K562 (cell line): ENCODE measurements at regions not wholly inside any gene's neighbourhood (a gene's known extent, or its start where the extent isn't known, plus 50 kb on each side); places are given as distances from the start of the nearest gene placed in this dataset.

ENCODE experiments used
- ATAC-seq: fragments of 200-7000 bp; cut with Tn5 transposase; 3 replicates; pipeline ENCODE4 v1.9.1; 2020; ENCODE audit warnings: moderate library complexity
- BruUV-seq: library from RNA; stranded (reverse); fragments of 400-500 nt; replicated peaks from 2 replicates; lab custom pipeline; 2021; lab: Mats Ljungman, UMichigan
- CTCF ChIA-PET: fragments of 300-600 bp; formaldehyde crosslinking; extraction: SDS; loops from one replicate; lab custom pipeline; 2021; ENCODE audit warnings: low intra/inter-chr PET ratio; lab: Yijun Ruan, JAX
- POLR2A ChIA-PET: fragments of 300-600, 350-650 bp; sonication (Branson Sonifier 250); formaldehyde crosslinking; extraction: SDS; loops from one replicate; lab custom pipeline; 2021; ENCODE audit warnings: antibody characterized with exemption, inconsistent platforms; lab: Yijun Ruan, JAX
- DNase-seq, 4 experiments: peaks; one replicate each; pipeline versions ENCODE4 v3.0.0 to v3.0.0-alpha.2; 2011 to 2018; ENCODE audit warnings: low spot score in 3 of 4, mixed read lengths in 3 of 4; ENCODE audit errors: extremely low read depth in 1 of 4
- FAIRE-seq: peaks from 2 replicates; lab custom pipeline; 2011; peaks lifted over from hg19 to GRCh38; lab: Jason Lieb, UNC
- H2AFZ ChIP-seq: 2 replicates; pipeline ENCODE4 v1.6.0; 2011; ENCODE audit warnings: low read depth, low read length, control low read depth, inconsistent platforms
- H3K27ac ChIP-seq: fragments of 200-600 bp; 3 replicates; pipeline ENCODE4 v1.8.0; 2011; ENCODE audit warnings: low read depth, mild to moderate bottlenecking, control low read depth, inconsistent platforms, low read length, moderate library complexity, mixed read lengths; ENCODE audit errors: extremely low read depth
- H3K27me3 ChIP-seq, 2 experiments: fragments of 300-600 bp in 1 of 2; 2 replicates in 1 of 2; 3 replicates in 1 of 2; pipeline versions ENCODE4 v1.6.0 to v1.8.0; 2011; ENCODE audit warnings: inconsistent platforms in 2 of 2, low read length in 2 of 2, mild to moderate bottlenecking in 1 of 2, mixed read lengths in 1 of 2, moderate library complexity in 1 of 2; ENCODE audit not compliant: control insufficient read depth in 2 of 2, insufficient read depth in 2 of 2
- H3K36me3 ChIP-seq: fragments of 300-600 bp; 3 replicates; pipeline ENCODE4 v1.8.0; 2011; ENCODE audit warnings: mild to moderate bottlenecking, low read length, inconsistent platforms; ENCODE audit not compliant: control insufficient read depth, insufficient read depth
- H3K4me1 ChIP-seq, 2 experiments: fragments of 200-600 bp in 1 of 2; replicated peaks in 1 of 2; 2 replicates in 1 of 2; 3 replicates in 1 of 2; pipeline versions ENCODE4 v1.5.1 to v1.8.0; 2011; ENCODE audit warnings: inconsistent platforms in 2 of 2, low read length in 2 of 2, mild to moderate bottlenecking in 1 of 2, mixed read lengths in 1 of 2, moderate library complexity in 1 of 2; ENCODE audit not compliant: control insufficient read depth in 2 of 2, insufficient read depth in 2 of 2
- H3K4me2 ChIP-seq: 2 replicates; pipeline ENCODE4 v1.6.1; 2011; ENCODE audit warnings: low read length, control low read depth, inconsistent platforms, mixed read lengths; ENCODE audit not compliant: insufficient read depth
- H3K4me3 ChIP-seq: fragments of 200-600 bp; sonication (generic), shearing (Covaris generic); 2 replicates; pipeline ENCODE4 v1.5.1; 2016; ENCODE audit warnings: control low read depth, inconsistent platforms
- H3K79me2 ChIP-seq: fragments of 200-600 bp; 3 replicates; pipeline ENCODE4 v1.8.0; 2011; ENCODE audit warnings: low read length, inconsistent platforms; ENCODE audit not compliant: control insufficient read depth, insufficient read depth
- H3K9ac ChIP-seq, 2 experiments: 2 replicates each; pipeline versions ENCODE4 v1.6.0 to v1.6.1; 2011; ENCODE audit warnings: low read depth in 2 of 2, low read length in 2 of 2, control low read depth in 1 of 2, inconsistent platforms in 1 of 2, mild to moderate bottlenecking in 1 of 2, mixed read lengths in 1 of 2; ENCODE audit not compliant: insufficient read depth in 1 of 2
- H3K9me1 ChIP-seq: one replicate; pipeline ENCODE4 v1.6.0; 2011; ENCODE audit warnings: inconsistent platforms, mild to moderate bottlenecking, low read length, moderate library complexity; ENCODE audit not compliant: control insufficient read depth, insufficient read depth
- H3K9me3 ChIP-seq: replicated peaks from 2 replicates; pipeline ENCODE4 v1.5.1; 2011; ENCODE audit warnings: low read depth, low read length, inconsistent platforms; ENCODE audit not compliant: control insufficient read depth, insufficient read depth
- H4K20me1 ChIP-seq: replicated peaks from 2 replicates; pipeline ENCODE4 v1.6.1; 2011; ENCODE audit warnings: low read length, inconsistent platforms, mixed read lengths; ENCODE audit not compliant: control insufficient read depth, insufficient read depth
- BCOR ChIP-seq: fragments of 450-650 bp; IDR thresholded peaks from 2 replicates; pipeline ENCODE4 v1.6.1; 2016
- CLOCK ChIP-seq: fragments of 250-450 bp; sonication (Bioruptor Pico); IDR thresholded peaks from 2 replicates; pipeline ENCODE4 v1.4.0; 2020; ENCODE audit warnings: mild to moderate bottlenecking, moderate library complexity, borderline replicate concordance
- CTBP1 ChIP-seq: fragments of 450-650 bp; IDR thresholded peaks from 2 replicates; pipeline ENCODE4 v1.6.1; 2016; ENCODE audit warnings: borderline replicate concordance
- E2F5 ChIP-seq: sonication (generic); formaldehyde crosslinking; IDR thresholded peaks from 2 replicates; pipeline ENCODE4 v1.8.0; 2022; ENCODE audit warnings: mild to moderate bottlenecking, missing genetic modification reagents
- FOXP4 ChIP-seq: sonication (generic); formaldehyde crosslinking; IDR thresholded peaks from 2 replicates; pipeline ENCODE4 v1.8.0; 2022; ENCODE audit warnings: mild to moderate bottlenecking, missing genetic modification reagents, borderline replicate concordance
- GABPB1 ChIP-seq: sonication (generic); formaldehyde crosslinking; IDR thresholded peaks from 2 replicates; pipeline ENCODE4 v1.8.0; 2022; ENCODE audit warnings: mild to moderate bottlenecking, missing genetic modification reagents
- MAZ ChIP-seq, 2 experiments: fragments of 450-650 bp in 1 of 2; sonication (generic) in 1 of 2; formaldehyde crosslinking; IDR thresholded peaks in 1 of 2; conservative IDR thresholded peaks in 1 of 2; 2 replicates each; pipeline versions ENCODE4 v1.4.0 to v1.5.0; 2020; ENCODE audit warnings: mild to moderate bottlenecking in 1 of 2, missing genetic modification reagents in 1 of 2
- NEUROD1 ChIP-seq: fragments of 150-350 bp; IDR thresholded peaks from 2 replicates; pipeline ENCODE4 v1.6.1; 2014; ENCODE audit warnings: borderline replicate concordance, low read length, low read depth; ENCODE audit not compliant: partially characterized antibody
- PURB ChIP-seq: sonication (generic); formaldehyde crosslinking; IDR thresholded peaks from 2 replicates; pipeline ENCODE4 v1.9.0; 2021; ENCODE audit warnings: low read depth, mild to moderate bottlenecking, missing genetic modification reagents
- RFX7 ChIP-seq: fragments of 250-450 bp; sonication (Bioruptor Pico); IDR thresholded peaks from 2 replicates; pipeline ENCODE4 v1.5.1; 2021; ENCODE audit warnings: mild to moderate bottlenecking
- SMC3 ChIP-seq: conservative IDR thresholded peaks from 2 replicates; pipeline ENCODE4 v1.6.1; 2011; ENCODE audit warnings: low read depth, low read length, improper control_type of control experiment; ENCODE audit not compliant: insufficient read depth
- STAT5A ChIP-seq: IDR thresholded peaks from 2 replicates; pipeline ENCODE4 v1.6.1; 2012; ENCODE audit warnings: low read length, inconsistent platforms, borderline replicate concordance
- SUPT5H ChIP-seq: fragments of 450-650 bp; IDR thresholded peaks from 2 replicates; pipeline ENCODE4 v1.6.1; 2016
- ZC3H11A ChIP-seq: IDR thresholded peaks from 2 replicates; pipeline ENCODE4 v1.6.1; 2012; ENCODE audit warnings: low read depth, low read length, improper control_type of control experiment
- ZNF143 ChIP-seq: sonication (generic); formaldehyde crosslinking; IDR thresholded peaks from 2 replicates; pipeline ENCODE4 v1.9.0; 2022; ENCODE audit warnings: mild to moderate bottlenecking, missing genetic modification reagents
- ZNF282 ChIP-seq: sonication (generic); formaldehyde crosslinking; IDR thresholded peaks from 2 replicates; pipeline ENCODE4 v1.8.1; 2023; ENCODE audit warnings: missing genetic modification reagents
- ZNF76 ChIP-seq: fragments of 250-450 bp; sonication (Bioruptor Pico); IDR thresholded peaks from 2 replicates; pipeline ENCODE4 v1.4.0; 2020; ENCODE audit warnings: mild to moderate bottlenecking, moderate library complexity, borderline replicate concordance
- WGBS: fragments of 100-300 bp; shearing (Covaris generic); methylation state at CpG from one replicate; pipeline ENCODE4 v1.1.6; 2016; ENCODE audit warnings: low coverage, mixed read lengths; ENCODE audit not compliant: insufficient coverage; ENCODE audit errors: missing lambda C conversion rate; 5-methylcytosine and 5-hydroxymethylcytosine counted together
- in situ Hi-C: fragments of 300-500 bp; cut with MboI; formaldehyde crosslinking; loops from 4 replicates; pipeline ENCODE4 v1.15.0; 2018; ENCODE audit warnings: inconsistent platforms, mixed read lengths
- intact Hi-C: fragments of 100-400 bp; cut with micrococcal nuclease; formaldehyde crosslinking; loops from 2 replicates; pipeline ENCODE4 v1.14.2; 2022

- Histone ChIP-seq H3K4me1 (no peaks in the 10 kb centered on the region), H3K9ac (no peak overlapping the region), H3K4me2 (no peak overlapping the region), H3K4me3 (no peak overlapping the region), H3K27ac (no peak overlapping the region), H3K27me3 (no peaks in the 10 kb centered on the region), H3K79me2 (no peaks in the 10 kb centered on the region), H3K36me3 (no peaks in the 10 kb centered on the region), H3K9me1 (no peaks in the 10 kb centered on the region), H3K9me3 (no peaks in the 10 kb centered on the region), H4K20me1 (no peaks in the 10 kb centered on the region), H2AFZ (no peak overlapping the region)
- intact Hi-C loops (no loop called here), in situ Hi-C loops (no loop called here)
- ChIA-PET CTCF (no interaction called here), POLR2A (no interaction called here)
- ATAC-seq (no peak), DNase-seq (no peak), FAIRE-seq (no peak)
- no TSS peak for BruUV-seq
- no peak for TF ChIP-seq ZNF76
- TF ChIP-seq ZC3H11A = no peak
- no peak for TF ChIP-seq CTBP1
- no peak for TF ChIP-seq SUPT5H
- TF ChIP-seq GABPB1 (CRISPR knock-in tag) = no peak
- no peak for TF ChIP-seq ZNF143
- TF ChIP-seq FOXP4 (CRISPR knock-in tag) = no peak
- no peak for TF ChIP-seq CLOCK (CRISPR knock-in tag)
- TF ChIP-seq PURB (CRISPR knock-in tag) = no peak
- TF ChIP-seq STAT5A = no peak
- no peak for TF ChIP-seq ZNF282
- TF ChIP-seq BCOR = no peak
- no peak for TF ChIP-seq E2F5
- TF ChIP-seq RFX7 (CRISPR knock-in tag) = no peak
- no peak for TF ChIP-seq NEUROD1
- TF ChIP-seq SMC3 = no peak
- no peak for TF ChIP-seq MAZ (CRISPR knock-in tag; conservative IDR thresholded peaks at IDR 0.05 in 1 of 2, IDR thresholded peaks at IDR 0.05 in 1 of 2)
- 0% methylated on average over 3 of the region's 3 CpGs for WGBS
Measured at GRCh38 chr5:30908356-30908755, 285.1 kb upstream of the CDH6 start.
